WTC11 (cell line): ENCODE measurements at regions not wholly inside any gene's neighbourhood (a gene's known extent, or its start where the extent isn't known, plus 50 kb on each side); places are given as distances from the start of the nearest gene placed in this dataset.

ENCODE experiments used
- ATAC-seq: fragments of 200-7000 bp; cut with Tn5 transposase; 2 replicates; pipeline ENCODE4 v1.10.0; 2021; ENCODE audit warnings: mild to moderate bottlenecking, moderate library complexity
- CTCF ChIA-PET: fragments of 300-600 bp; sonication (Branson Sonifier 250); formaldehyde crosslinking; loops from one replicate; lab custom pipeline; 2021; ENCODE audit warnings: antibody characterized with exemption; lab: Charles Lee
- POLR2A ChIA-PET: fragments of 350-600 bp; sonication (Branson Sonifier 250); formaldehyde crosslinking; loops from one replicate; lab custom pipeline; 2021; ENCODE audit warnings: antibody characterized with exemption; lab: Charles Lee
- DNase-seq: peaks from one replicate; pipeline ENCODE4 v3.0.0; 2021; ENCODE audit warnings: low spot score
- H3K27ac Mint-ChIP-seq: 2 replicates; pipeline ENCODE4 v1.8.0; 2021; ENCODE audit warnings: mixed read lengths
- H3K27me3 Mint-ChIP-seq: 2 replicates; pipeline ENCODE4 v1.8.0; 2021; ENCODE audit warnings: low read depth, mild to moderate bottlenecking, moderate library complexity, mixed read lengths
- H3K36me3 Mint-ChIP-seq: 2 replicates; pipeline ENCODE4 v1.8.0; 2021; ENCODE audit warnings: mixed read lengths
- H3K4me1 Mint-ChIP-seq: 2 replicates; pipeline ENCODE4 v1.8.0; 2022; ENCODE audit warnings: mixed read lengths
- H3K4me3 Mint-ChIP-seq: 2 replicates; pipeline ENCODE4 v1.8.0; 2021; ENCODE audit warnings: mild to moderate bottlenecking, moderate library complexity, mixed read lengths
- H3K9me3 Mint-ChIP-seq: 2 replicates; pipeline ENCODE4 v1.8.0; 2021; ENCODE audit warnings: mixed read lengths
- AR ChIP-seq: fragments of 250-450 bp; sonication (Bioruptor Pico); IDR thresholded peaks from 2 replicates; pipeline ENCODE4 v1.9.0; 2021; ENCODE audit warnings: mild to moderate bottlenecking
- ATF6 ChIP-seq: sonication (generic); formaldehyde crosslinking; IDR thresholded peaks from 2 replicates; pipeline ENCODE4 v1.8.1; 2023; ENCODE audit warnings: mild to moderate bottlenecking, missing genetic modification reagents
- CTCF ChIP-seq: fragments of 200-600 bp; IDR thresholded peaks from 2 replicates; pipeline ENCODE4 v1.8.0; 2022; ENCODE audit warnings: antibody characterized with exemption
- E2F5 ChIP-seq: sonication (generic); formaldehyde crosslinking; IDR thresholded peaks from 2 replicates; pipeline ENCODE4 v1.8.1; 2022; ENCODE audit warnings: mild to moderate bottlenecking, moderate library complexity, missing genetic modification reagents
- ELF4 ChIP-seq: sonication (generic); formaldehyde crosslinking; IDR thresholded peaks from 2 replicates; pipeline ENCODE4 v1.8.1; 2022; ENCODE audit warnings: low read depth, mild to moderate bottlenecking, moderate library complexity, missing genetic modification reagents
- EMX1 ChIP-seq: fragments of 250-450 bp; sonication (Bioruptor Pico); IDR thresholded peaks from 2 replicates; pipeline ENCODE4 v1.8.0; 2021; ENCODE audit warnings: mild to moderate bottlenecking
- ERG ChIP-seq: fragments of 250-450 bp; sonication (Bioruptor Pico); IDR thresholded peaks from 2 replicates; pipeline ENCODE4 v1.8.0; 2021; ENCODE audit warnings: mild to moderate bottlenecking
- GRHL2 ChIP-seq: fragments of 250-450 bp; sonication (Bioruptor Pico); IDR thresholded peaks from 2 replicates; pipeline ENCODE4 v1.8.0; 2022; ENCODE audit warnings: mild to moderate bottlenecking, moderate library complexity; ENCODE audit not compliant: insufficient replicate concordance, severe bottlenecking
- GTF2I ChIP-seq: fragments of 250-450 bp; sonication (Bioruptor Pico); conservative IDR thresholded peaks from 2 replicates; pipeline ENCODE4 v1.4.0; 2021; ENCODE audit warnings: mild to moderate bottlenecking
- HMGXB4 ChIP-seq: sonication (generic); formaldehyde crosslinking; IDR thresholded peaks from 2 replicates; pipeline ENCODE4 v1.8.1; 2023; ENCODE audit warnings: mild to moderate bottlenecking, moderate library complexity, missing genetic modification reagents
- KAT7 ChIP-seq: sonication (generic); formaldehyde crosslinking; IDR thresholded peaks from 2 replicates; pipeline ENCODE4 v1.8.1; 2023; ENCODE audit warnings: missing genetic modification reagents, mild to moderate bottlenecking, borderline replicate concordance
- MLX ChIP-seq: sonication (generic); formaldehyde crosslinking; IDR thresholded peaks from 2 replicates; pipeline ENCODE4 v1.8.1; 2023; ENCODE audit warnings: mild to moderate bottlenecking, missing genetic modification reagents, moderate library complexity
- NFE2L1 ChIP-seq: sonication (generic); formaldehyde crosslinking; IDR thresholded peaks from 2 replicates; pipeline ENCODE4 v1.8.1; 2023; ENCODE audit warnings: missing genetic modification reagents
- OVOL2 ChIP-seq: fragments of 250-450 bp; sonication (Bioruptor Pico); IDR thresholded peaks from 2 replicates; pipeline ENCODE4 v1.9.0; 2021; ENCODE audit warnings: mild to moderate bottlenecking, borderline replicate concordance
- SOX15 ChIP-seq: fragments of 250-450 bp; sonication (Bioruptor Pico); IDR thresholded peaks from 2 replicates; pipeline ENCODE4 v1.9.0; 2021; ENCODE audit warnings: mild to moderate bottlenecking
- TCF7 ChIP-seq: sonication (generic); formaldehyde crosslinking; IDR thresholded peaks from 2 replicates; pipeline ENCODE4 v1.8.0; 2022; ENCODE audit warnings: mild to moderate bottlenecking, low read depth, missing genetic modification reagents, moderate library complexity
- TEAD4 ChIP-seq: sonication (generic); formaldehyde crosslinking; IDR thresholded peaks from 2 replicates; pipeline ENCODE4 v1.8.0; 2022; ENCODE audit warnings: mild to moderate bottlenecking, missing genetic modification reagents
- USF1 ChIP-seq: sonication (generic); formaldehyde crosslinking; IDR thresholded peaks from 2 replicates; pipeline ENCODE4 v1.8.0; 2022; ENCODE audit warnings: mild to moderate bottlenecking, missing genetic modification reagents
- ZNF138 ChIP-seq: sonication (generic); formaldehyde crosslinking; conservative IDR thresholded peaks from 2 replicates; pipeline ENCODE4 v1.8.1; 2022; ENCODE audit warnings: mild to moderate bottlenecking, moderate library complexity, missing genetic modification reagents
- ZNF263 ChIP-seq: sonication (generic); formaldehyde crosslinking; IDR thresholded peaks from 2 replicates; pipeline ENCODE4 v1.8.1; 2022; ENCODE audit warnings: low read depth, mild to moderate bottlenecking, moderate library complexity, missing genetic modification reagents

- Mint-ChIP-seq H3K27ac (no peak overlapping the region), H3K4me3 (no peak overlapping the region), H3K9me3 (no peaks in the 10 kb centered on the region), H3K36me3 (no peaks in the 10 kb centered on the region), H3K4me1 (peaks cover 31% of the 10 kb centered on the region)
- DNase-seq, result no peak
- CTCF ChIA-PET, result no interaction called here
- POLR2A ChIA-PET, result no interaction called here
- TF ChIP-seq ATF6 (CRISPR knock-in tag) (no peak), MLX (no peak), GRHL2 (CRISPR knock-in tag) (no peak), ERG (no peak), GTF2I (CRISPR knock-in tag) (no peak), EMX1 (CRISPR knock-in tag) (no peak), TEAD4 (CRISPR knock-in tag) (no peak), NFE2L1 (CRISPR knock-in tag) (no peak), E2F5 (CRISPR knock-in tag) (no peak), HMGXB4 (no peak), USF1 (CRISPR knock-in tag) (no peak), OVOL2 (CRISPR knock-in tag) (no peak), KAT7 (CRISPR knock-in tag) (no peak)
- TF ChIP-seq, all 79 proteins: peak for 0
- ATAC-seq, result no peak
- no peaks in the 10 kb centered on the region for H3K27me3 Mint-ChIP-seq
These were observed 181.4 kb upstream of the MYLIP start for GRCh38 chr6:15947436-15947835.

GRCh38 chr6:15946701-15947385 lies 182.0 kb upstream of the MYLIP start:
- ChIA-PET CTCF (no interaction called here), POLR2A (interaction anchor here (0.6 kb wide), 1 partner anchor 184 kb away, joined by 5 read pairs; no protein-coding TSS in a partner anchor)
- ATAC-seq (no peak), DNase-seq (no peak)
- Mint-ChIP-seq H3K4me1 (peaks cover 27% of the 10 kb centered on the region), H3K27me3 (no peaks in the 10 kb centered on the region), H3K27ac (no peak overlapping the region), H3K9me3 (0 out of 2 replicates have a peak, but pooled peaks cover 3% of the 10 kb centered on the region), H3K36me3 (no peaks in the 10 kb centered on the region), H3K4me3 (no peak overlapping the region)
- TF ChIP-seq ZNF263 (no peak), AR (no peak), CTCF (no peak), HMGXB4 (no peak), ZNF138 (CRISPR knock-in tag) (no peak), ELF4 (CRISPR knock-in tag) (no peak), SOX15 (CRISPR knock-in tag) (no peak), TCF7 (no peak)
